ENCODE measurements at regions not wholly inside any gene's neighbourhood (a gene's known extent, or its start where the extent isn't known, plus 50 kb on each side); places are given as distances from the start of the nearest gene placed in this dataset.

DNA sequence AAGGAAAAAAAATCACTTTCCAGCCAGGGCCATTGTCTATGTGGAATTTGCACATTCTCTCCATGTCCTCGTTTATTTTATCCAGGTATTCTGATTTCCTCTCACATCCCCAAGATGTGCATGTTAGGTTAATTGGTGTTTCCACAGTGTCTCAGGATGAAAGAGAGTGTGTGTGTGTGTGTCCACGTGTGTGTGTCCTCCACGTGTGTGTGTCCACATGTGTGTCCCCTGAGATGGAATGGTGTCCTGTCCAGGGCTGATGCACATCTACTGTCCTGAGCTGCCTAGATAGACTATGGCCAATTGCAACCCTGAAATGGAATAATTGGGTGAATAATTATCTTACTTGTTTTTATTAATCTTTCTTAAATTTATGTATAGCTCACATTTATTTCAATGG, 2436.5 kb downstream of the PCDH9 start:
- Histone ChIP-seq H3K79me2 (ENCODE audit: control insufficient read depth, insufficient read depth, low read length, unreplicated experiment) (no peaks in the 10 kb centered on the region), H3K4me3 (ENCODE audit: low read depth, low read length) (no peak overlapping the region), H3K27ac (ENCODE audit: low read depth, low read length) (no peak overlapping the region), H3K36me3 (ENCODE audit: insufficient read depth, low read length) (no peaks in the 10 kb centered on the region), H3K4me1 (ENCODE audit: control insufficient read depth, insufficient read depth, low read length, unreplicated experiment) (no peaks in the 10 kb centered on the region), H2AFZ (ENCODE audit: low read length, unreplicated experiment) (no peak overlapping the region), H3K27me3 (ENCODE audit: insufficient read depth, low read length) (no peaks in the 10 kb centered on the region)

GRCh38 chr13:64793131-64793530, 2437.0 kb downstream of the PCDH9 start:
- Histone ChIP-seq H3K79me2 (ENCODE audit: control insufficient read depth, insufficient read depth, low read length, unreplicated experiment) (no peaks in the 10 kb centered on the region), H3K4me1 (ENCODE audit: control insufficient read depth, insufficient read depth, low read length, unreplicated experiment) (no peaks in the 10 kb centered on the region), H3K27me3 (ENCODE audit: insufficient read depth, low read length) (no peaks in the 10 kb centered on the region), H3K27ac (ENCODE audit: low read depth, low read length) (no peak overlapping the region), H3K4me3 (ENCODE audit: low read depth, low read length) (no peak overlapping the region), H3K36me3 (ENCODE audit: insufficient read depth, low read length) (no peaks in the 10 kb centered on the region), H2AFZ (ENCODE audit: low read length, unreplicated experiment) (no peak overlapping the region)

GRCh38 chr13:64791373-64791772, 2438.8 kb downstream of the PCDH9 start:
- Histone ChIP-seq H2AFZ (ENCODE audit: low read length, unreplicated experiment) (no peak overlapping the region), H3K36me3 (ENCODE audit: insufficient read depth, low read length) (no peaks in the 10 kb centered on the region), H3K4me3 (ENCODE audit: low read depth, low read length) (no peak overlapping the region), H3K27me3 (ENCODE audit: insufficient read depth, low read length) (no peaks in the 10 kb centered on the region), H3K79me2 (ENCODE audit: control insufficient read depth, insufficient read depth, low read length, unreplicated experiment) (no peaks in the 10 kb centered on the region), H3K27ac (ENCODE audit: low read depth, low read length) (no peak overlapping the region), H3K4me1 (ENCODE audit: control insufficient read depth, insufficient read depth, low read length, unreplicated experiment) (no peaks in the 10 kb centered on the region)

GRCh38 chr13:64782466-64782865, 2447.7 kb downstream of the PCDH9 start:
- H3K79me2 ChIP-seq (ENCODE audit: control insufficient read depth, insufficient read depth, low read length, unreplicated experiment), result no peaks in the 10 kb centered on the region
- no peaks in the 10 kb centered on the region for H3K36me3 ChIP-seq (ENCODE audit: insufficient read depth, low read length)
- no peaks in the 10 kb centered on the region for H3K4me1 ChIP-seq (ENCODE audit: control insufficient read depth, insufficient read depth, low read length, unreplicated experiment)
- H3K27me3 ChIP-seq (ENCODE audit: insufficient read depth, low read length), result no peaks in the 10 kb centered on the region
- H2AFZ ChIP-seq (ENCODE audit: low read length, unreplicated experiment), result no peak overlapping the region
- H3K27ac ChIP-seq (ENCODE audit: low read depth, low read length), result no peak overlapping the region
- H3K4me3 ChIP-seq (ENCODE audit: low read depth, low read length), result no peak overlapping the region

GRCh38 chr13:64778002-64778401, 2452.1 kb downstream of the PCDH9 start:
- no peak overlapping the region for H3K4me3 ChIP-seq (ENCODE audit: low read depth, low read length)
- no peak overlapping the region for H2AFZ ChIP-seq (ENCODE audit: low read length, unreplicated experiment)
- no peaks in the 10 kb centered on the region for H3K27me3 ChIP-seq (ENCODE audit: insufficient read depth, low read length)
- H3K4me1 ChIP-seq (ENCODE audit: control insufficient read depth, insufficient read depth, low read length, unreplicated experiment), result no peaks in the 10 kb centered on the region
- H3K79me2 ChIP-seq (ENCODE audit: control insufficient read depth, insufficient read depth, low read length, unreplicated experiment), result no peaks in the 10 kb centered on the region
- H3K27ac ChIP-seq (ENCODE audit: low read depth, low read length), result no peak overlapping the region
- no peaks in the 10 kb centered on the region for H3K36me3 ChIP-seq (ENCODE audit: insufficient read depth, low read length)

- Histone ChIP-seq H3K27ac (ENCODE audit: low read depth, low read length) (no peak overlapping the region), H3K4me1 (ENCODE audit: control insufficient read depth, insufficient read depth, low read length, unreplicated experiment) (no peaks in the 10 kb centered on the region), H3K79me2 (ENCODE audit: control insufficient read depth, insufficient read depth, low read length, unreplicated experiment) (no peaks in the 10 kb centered on the region), H3K27me3 (ENCODE audit: insufficient read depth, low read length) (no peaks in the 10 kb centered on the region), H3K36me3 (ENCODE audit: insufficient read depth, low read length) (no peaks in the 10 kb centered on the region), H2AFZ (ENCODE audit: low read length, unreplicated experiment) (no peak overlapping the region), H3K4me3 (ENCODE audit: low read depth, low read length) (no peak overlapping the region)
Measured at GRCh38 chr13:64774915-64775314, 2455.2 kb downstream of the PCDH9 start.

- H2AFZ ChIP-seq (ENCODE audit: low read length, unreplicated experiment), result no peak overlapping the region
- no peaks in the 10 kb centered on the region for H3K4me1 ChIP-seq (ENCODE audit: control insufficient read depth, insufficient read depth, low read length, unreplicated experiment)
- no peaks in the 10 kb centered on the region for H3K36me3 ChIP-seq (ENCODE audit: insufficient read depth, low read length)
- H3K79me2 ChIP-seq (ENCODE audit: control insufficient read depth, insufficient read depth, low read length, unreplicated experiment), result no peaks in the 10 kb centered on the region
- no peak overlapping the region for H3K27ac ChIP-seq (ENCODE audit: low read depth, low read length)
- no peaks in the 10 kb centered on the region for H3K27me3 ChIP-seq (ENCODE audit: insufficient read depth, low read length)
- no peak overlapping the region for H3K4me3 ChIP-seq (ENCODE audit: low read depth, low read length)
Measured at GRCh38 chr13:64770743-64771142, 2459.4 kb downstream of the PCDH9 start.

- no peaks in the 10 kb centered on the region for H3K79me2 ChIP-seq (ENCODE audit: control insufficient read depth, insufficient read depth, low read length, unreplicated experiment)
- H3K27ac ChIP-seq (ENCODE audit: low read depth, low read length), result no peak overlapping the region
Measured at GRCh38 chr13:64767054-64767453, 2463.1 kb downstream of the PCDH9 start.

DNA sequence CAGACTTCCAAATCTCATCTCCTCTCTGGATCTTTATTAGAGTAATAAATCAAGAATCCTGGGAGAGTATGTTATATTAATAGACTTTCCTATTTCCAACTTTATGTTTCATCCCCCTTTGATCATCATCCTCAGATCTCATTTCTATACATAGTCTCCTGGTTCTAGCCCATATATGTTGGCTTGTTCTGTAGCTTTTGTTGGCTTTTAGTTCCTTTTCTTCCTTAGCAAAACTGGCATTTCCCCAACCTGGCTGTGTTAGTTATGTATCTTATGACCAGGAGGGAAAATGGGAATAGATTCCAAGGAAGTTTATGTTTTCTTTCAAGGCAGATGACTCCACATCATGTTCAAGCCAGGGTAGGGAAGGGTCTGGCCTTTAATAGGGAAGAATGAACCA, 2464.5 kb downstream of the PCDH9 start:
- no peaks in the 10 kb centered on the region for H3K79me2 ChIP-seq (ENCODE audit: control insufficient read depth, insufficient read depth, low read length, unreplicated experiment)
- no peaks in the 10 kb centered on the region for H3K4me1 ChIP-seq (ENCODE audit: control insufficient read depth, insufficient read depth, low read length, unreplicated experiment)
- no peaks in the 10 kb centered on the region for H3K36me3 ChIP-seq (ENCODE audit: insufficient read depth, low read length)
- H2AFZ ChIP-seq (ENCODE audit: low read length, unreplicated experiment), result no peak overlapping the region
- no peaks in the 10 kb centered on the region for H3K27me3 ChIP-seq (ENCODE audit: insufficient read depth, low read length)
- H3K27ac ChIP-seq (ENCODE audit: low read depth, low read length), result no peak overlapping the region
- no peak overlapping the region for H3K4me3 ChIP-seq (ENCODE audit: low read depth, low read length)

More at GRCh38 chr13:64767054-64767453, 2463.1 kb downstream of the PCDH9 start:
- Histone ChIP-seq H3K36me3 (ENCODE audit: insufficient read depth, low read length) (no peaks in the 10 kb centered on the region), H3K4me1 (ENCODE audit: control insufficient read depth, insufficient read depth, low read length, unreplicated experiment) (no peaks in the 10 kb centered on the region), H2AFZ (ENCODE audit: low read length, unreplicated experiment) (no peak overlapping the region), H3K27me3 (ENCODE audit: insufficient read depth, low read length) (no peaks in the 10 kb centered on the region), H3K4me3 (ENCODE audit: low read depth, low read length) (no peak overlapping the region)

DNA sequence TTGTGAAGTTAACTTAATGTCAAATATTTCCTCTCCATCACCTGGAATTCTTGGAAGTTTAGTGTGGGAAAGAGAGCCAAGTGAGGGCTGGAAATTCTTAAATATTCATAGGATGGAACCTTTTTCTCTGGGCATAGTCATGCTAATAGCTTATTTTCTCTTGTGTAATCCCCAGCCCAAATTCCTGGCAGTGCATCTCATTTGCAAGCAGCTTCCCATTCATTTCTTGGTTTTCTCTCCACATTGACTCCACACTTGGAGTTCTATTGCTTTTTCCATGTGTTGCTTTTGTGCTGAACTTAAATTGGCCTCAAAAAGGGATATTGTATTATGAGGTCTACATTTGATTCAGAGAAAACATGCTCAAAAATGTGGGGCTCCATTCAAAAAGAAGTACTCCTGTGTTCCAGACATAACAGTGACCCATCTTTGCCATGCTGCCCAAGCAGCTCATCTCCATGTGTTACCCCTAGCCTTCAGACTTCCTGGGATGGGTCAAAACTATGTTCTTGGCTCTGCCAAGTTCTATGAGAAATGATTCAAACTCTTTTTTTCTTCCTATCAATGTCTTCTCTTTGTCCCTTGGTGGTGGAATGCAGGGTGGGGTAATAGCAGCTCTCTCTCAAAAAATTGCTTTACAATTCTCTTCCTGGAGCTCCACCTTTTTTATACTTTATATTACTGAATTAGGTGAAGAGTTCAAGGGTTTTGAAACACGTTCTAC, 2471.5 kb downstream of the PCDH9 start:
- no peak overlapping the region for H3K27ac ChIP-seq (ENCODE audit: low read depth, low read length)
- H3K4me3 ChIP-seq (ENCODE audit: low read depth, low read length), result no peak overlapping the region
- no peaks in the 10 kb centered on the region for H3K27me3 ChIP-seq (ENCODE audit: insufficient read depth, low read length)
- H3K4me1 ChIP-seq (ENCODE audit: control insufficient read depth, insufficient read depth, low read length, unreplicated experiment), result no peaks in the 10 kb centered on the region
- H2AFZ ChIP-seq (ENCODE audit: low read length, unreplicated experiment), result no peak overlapping the region
- H3K36me3 ChIP-seq (ENCODE audit: insufficient read depth, low read length), result no peaks in the 10 kb centered on the region
- no peaks in the 10 kb centered on the region for H3K79me2 ChIP-seq (ENCODE audit: control insufficient read depth, insufficient read depth, low read length, unreplicated experiment)

- H3K27me3 ChIP-seq (ENCODE audit: insufficient read depth, low read length), result no peaks in the 10 kb centered on the region
Measured at GRCh38 chr13:64756621-64757020, 2473.5 kb downstream of the PCDH9 start.

More at GRCh38 chr13:64756621-64757020, 2473.5 kb downstream of the PCDH9 start:
- Histone ChIP-seq H2AFZ (ENCODE audit: low read length, unreplicated experiment) (no peak overlapping the region), H3K4me3 (ENCODE audit: low read depth, low read length) (no peak overlapping the region), H3K79me2 (ENCODE audit: control insufficient read depth, insufficient read depth, low read length, unreplicated experiment) (no peaks in the 10 kb centered on the region), H3K27ac (ENCODE audit: low read depth, low read length) (no peak overlapping the region), H3K4me1 (ENCODE audit: control insufficient read depth, insufficient read depth, low read length, unreplicated experiment) (no peaks in the 10 kb centered on the region), H3K36me3 (ENCODE audit: insufficient read depth, low read length) (no peaks in the 10 kb centered on the region)

Data from ACC112 (cell line).